Activated CD4-positive, alpha-beta T cell treated with anti-CD3 and anti-CD28 coated beads, Interleukin-2, amount 10 ng/mL, durations not matched to agents 7 days and 5 days (primary cell): ENCODE measurements at regions not wholly inside any gene's neighbourhood (a gene's known extent, or its start where the extent isn't known, plus 50 kb on each side); places are given as distances from the start of the nearest gene placed in this dataset.

Experiments
- CTCF ChIA-PET: fragments of 350-600 bp; sonication (Branson Sonifier 250); formaldehyde crosslinking; loops from one replicate; lab custom pipeline; 2021; ENCODE audit warnings: antibody characterized with exemption; lab: Charles Lee
- POLR2A ChIA-PET: fragments of 350-600 bp; sonication (Branson Sonifier 250); formaldehyde crosslinking; loops from one replicate; lab custom pipeline; 2021; ENCODE audit warnings: antibody characterized with exemption; lab: Charles Lee
- DNase-seq: peaks from one replicate; pipeline ENCODE4 v3.0.0-alpha.2; 2020
- H3K27ac Mint-ChIP-seq: one replicate; pipeline ENCODE4 v1.8.0; 2021; ENCODE audit warnings: mild to moderate bottlenecking, moderate library complexity, mixed read lengths
- H3K27me3 Mint-ChIP-seq: one replicate; pipeline ENCODE4 v1.8.0; 2021; ENCODE audit warnings: mixed read lengths
- H3K36me3 Mint-ChIP-seq: one replicate; pipeline ENCODE4 v1.8.0; 2021; ENCODE audit warnings: low read depth, mixed read lengths
- H3K4me1 Mint-ChIP-seq: one replicate; pipeline ENCODE4 v1.8.0; 2021; ENCODE audit warnings: mixed read lengths
- H3K4me3 Mint-ChIP-seq: one replicate; pipeline ENCODE4 v1.8.0; 2021; ENCODE audit warnings: mild to moderate bottlenecking, moderate library complexity, mixed read lengths
- H3K9me3 Mint-ChIP-seq: one replicate; pipeline ENCODE4 v1.8.0; 2021; ENCODE audit warnings: mixed read lengths

DNA sequence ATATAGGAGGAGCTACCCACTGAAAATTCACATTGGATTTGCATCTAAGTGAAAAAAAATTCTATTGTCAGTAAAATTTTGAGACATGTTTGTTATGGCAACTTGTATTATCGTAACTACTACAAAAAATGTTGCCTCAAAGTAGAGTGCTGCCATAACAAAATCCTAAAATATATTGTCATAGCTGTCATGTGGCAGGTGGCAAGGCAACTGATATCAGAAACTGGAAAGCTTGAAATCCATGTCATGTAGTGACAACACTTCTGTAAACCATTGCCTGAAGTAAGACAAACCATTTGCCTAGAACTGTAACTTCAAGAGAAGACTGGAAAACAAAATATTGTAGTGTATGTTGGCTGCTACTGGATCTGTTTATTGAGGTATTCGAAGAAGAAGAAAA, 697.5 kb upstream of the CELF4 start:
- no peak for DNase-seq
- H3K36me3 Mint-ChIP-seq, result no peaks in the 10 kb centered on the region
- peaks cover 3% of the 10 kb centered on the region for H3K9me3 Mint-ChIP-seq
- POLR2A ChIA-PET, result no interaction called here
- no peaks in the 10 kb centered on the region for H3K4me1 Mint-ChIP-seq
- no peak overlapping the region for H3K27ac Mint-ChIP-seq
- no peaks in the 10 kb centered on the region for H3K27me3 Mint-ChIP-seq
- H3K4me3 Mint-ChIP-seq, result no peak overlapping the region
- CTCF ChIA-PET, result no interaction called here

- Mint-ChIP-seq H3K4me1 (no peaks in the 10 kb centered on the region), H3K4me3 (no peak overlapping the region), H3K9me3 (peaks cover 3% of the 10 kb centered on the region), H3K27ac (no peak overlapping the region), H3K36me3 (no peaks in the 10 kb centered on the region), H3K27me3 (no peaks in the 10 kb centered on the region)
- POLR2A ChIA-PET, result no interaction called here
- CTCF ChIA-PET, result no interaction called here
- no peak for DNase-seq
Measured at GRCh38 chr18:38262661-38263060, 697.1 kb upstream of the CELF4 start.

DNA sequence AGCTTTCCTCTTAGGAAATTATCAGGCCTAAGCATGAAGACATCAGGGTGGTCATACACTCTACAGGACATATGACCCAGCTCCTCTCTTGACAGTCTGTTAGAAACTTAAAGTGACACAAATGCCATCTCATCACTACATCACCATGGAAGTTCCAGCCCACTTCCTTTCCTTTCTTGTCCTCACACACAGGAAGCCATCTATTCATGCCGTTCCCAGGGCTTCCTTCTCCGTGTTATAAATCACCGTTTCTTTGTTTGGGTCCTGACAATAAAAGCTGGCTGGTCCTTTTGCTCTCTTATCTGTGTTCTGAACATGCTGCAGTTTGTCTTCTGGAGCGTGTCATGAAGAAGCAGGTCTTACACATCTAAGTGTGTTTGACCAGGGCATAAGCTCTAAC, 692.1 kb upstream of the CELF4 start:
- POLR2A ChIA-PET, result no interaction called here
- no peaks in the 10 kb centered on the region for H3K27me3 Mint-ChIP-seq
- CTCF ChIA-PET, result no interaction called here

DNA sequence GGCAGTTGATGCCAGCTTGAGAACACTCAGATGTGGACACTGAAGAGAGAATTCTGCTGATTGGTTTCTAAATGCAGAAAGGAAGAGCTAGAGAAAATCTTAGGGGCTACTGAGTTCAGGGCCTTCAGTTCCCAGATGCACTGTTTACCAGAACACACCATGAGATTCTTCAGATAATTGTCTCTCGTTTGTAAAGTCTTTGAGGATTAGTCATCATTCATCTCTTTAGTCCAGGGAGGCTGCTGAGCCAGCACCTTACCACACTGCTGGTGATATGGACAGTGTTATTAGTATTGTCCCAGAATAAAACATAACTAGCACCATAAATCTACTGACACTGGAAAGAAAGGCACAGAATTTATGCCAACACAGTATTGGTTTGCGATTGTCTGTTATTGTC, 690.8 kb upstream of the CELF4 start:
- ChIA-PET POLR2A (no interaction called here), CTCF (no interaction called here)
- Mint-ChIP-seq H3K4me1 (no peaks in the 10 kb centered on the region), H3K36me3 (no peaks in the 10 kb centered on the region), H3K9me3 (no peaks in the 10 kb centered on the region), H3K4me3 (no peak overlapping the region), H3K27ac (no peak overlapping the region), H3K27me3 (no peaks in the 10 kb centered on the region)
- no peak for DNase-seq

More for the DNA sequence above, 692.1 kb upstream of the CELF4 start:
- no peaks in the 10 kb centered on the region for H3K9me3 Mint-ChIP-seq
- no peaks in the 10 kb centered on the region for H3K4me1 Mint-ChIP-seq
- no peaks in the 10 kb centered on the region for H3K36me3 Mint-ChIP-seq
- no peak for DNase-seq
- H3K27ac Mint-ChIP-seq, result no peak overlapping the region
- H3K4me3 Mint-ChIP-seq, result no peak overlapping the region

DNA sequence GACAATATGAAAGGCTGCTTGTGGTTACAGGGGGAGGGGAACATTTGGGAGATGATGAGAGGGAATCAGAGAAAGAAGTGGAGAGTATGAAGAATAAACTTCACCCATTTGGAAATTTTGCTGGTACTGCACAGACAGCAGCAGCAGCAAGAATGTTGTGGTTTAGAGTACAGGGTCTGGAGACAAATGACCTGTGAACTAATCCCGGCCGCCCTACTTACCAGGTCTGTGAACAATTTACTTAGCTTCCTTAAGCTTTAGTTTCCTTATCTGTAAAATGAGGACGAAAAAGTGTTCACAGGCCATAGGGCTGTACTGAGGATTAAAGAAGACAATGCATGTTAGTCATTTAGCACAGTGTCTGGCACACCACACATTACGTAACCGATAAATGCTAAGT, 685.4 kb upstream of the CELF4 start:
- Mint-ChIP-seq H3K27me3 (no peaks in the 10 kb centered on the region), H3K4me3 (no peak overlapping the region), H3K36me3 (no peaks in the 10 kb centered on the region), H3K9me3 (peaks cover 4% of the 10 kb centered on the region), H3K27ac (no peak overlapping the region), H3K4me1 (no peaks in the 10 kb centered on the region)
- POLR2A ChIA-PET, result no interaction called here
- no peak for DNase-seq
- CTCF ChIA-PET, result no interaction called here

GRCh38 chr18:38244480-38244879, 678.9 kb upstream of the CELF4 start:
- no peaks in the 10 kb centered on the region for H3K36me3 Mint-ChIP-seq
- no peak overlapping the region for H3K4me3 Mint-ChIP-seq
- H3K4me1 Mint-ChIP-seq, result no peaks in the 10 kb centered on the region
- H3K9me3 Mint-ChIP-seq, result peaks cover 4% of the 10 kb centered on the region
- ChIA-PET POLR2A (no interaction called here), CTCF (no interaction called here)
- H3K27me3 Mint-ChIP-seq, result no peaks in the 10 kb centered on the region
- no peak overlapping the region for H3K27ac Mint-ChIP-seq
- no peak for DNase-seq

DNA sequence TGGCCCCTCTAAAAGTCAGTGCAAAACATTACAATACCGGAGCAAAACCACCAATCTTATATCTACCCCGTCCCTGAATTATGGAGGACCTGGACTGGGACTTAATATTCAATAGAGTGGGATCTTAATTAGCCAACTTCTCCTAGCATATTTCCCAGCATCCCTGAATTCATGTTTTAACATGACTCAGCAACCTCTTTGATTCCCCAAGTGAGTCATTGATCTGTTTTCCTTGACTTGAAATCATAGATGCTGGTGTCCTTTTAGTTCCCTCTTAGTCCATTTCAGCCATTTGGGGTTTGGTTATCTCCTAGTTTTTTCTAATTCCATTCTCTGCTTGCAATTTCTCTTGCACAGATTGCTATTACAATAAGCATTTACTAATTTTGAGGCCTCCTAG, 677.7 kb upstream of the CELF4 start:
- H3K27ac Mint-ChIP-seq, result no peak overlapping the region
- H3K4me3 Mint-ChIP-seq, result no peak overlapping the region
- CTCF ChIA-PET, result no interaction called here
- peaks cover 6% of the 10 kb centered on the region for H3K9me3 Mint-ChIP-seq
- H3K4me1 Mint-ChIP-seq, result no peaks in the 10 kb centered on the region
- H3K27me3 Mint-ChIP-seq, result no peaks in the 10 kb centered on the region
- no peak for DNase-seq
- POLR2A ChIA-PET, result no interaction called here
- H3K36me3 Mint-ChIP-seq, result no peaks in the 10 kb centered on the region

DNA sequence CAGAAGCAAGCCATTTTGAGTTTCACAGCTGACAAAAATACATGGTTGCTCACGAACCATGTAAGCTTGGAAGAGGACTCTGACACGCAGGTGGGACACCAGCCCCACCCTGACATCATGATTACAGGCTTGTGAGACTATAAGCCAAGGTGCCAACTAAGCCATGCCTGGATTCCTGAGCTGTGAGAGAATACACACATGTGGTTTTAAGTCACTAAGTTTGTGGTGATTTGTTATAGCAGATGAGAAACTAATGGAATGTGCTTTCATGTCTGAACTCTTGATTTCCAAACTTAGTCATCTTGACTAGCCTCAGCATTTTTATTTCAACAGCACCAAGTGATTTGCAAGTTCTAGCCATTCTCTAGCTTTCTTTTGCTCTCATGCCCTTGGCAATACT, 676.1 kb upstream of the CELF4 start:
- CTCF ChIA-PET, result no interaction called here
- Mint-ChIP-seq H3K36me3 (no peaks in the 10 kb centered on the region), H3K27ac (no peak overlapping the region), H3K27me3 (no peaks in the 10 kb centered on the region), H3K4me3 (no peak overlapping the region), H3K4me1 (no peaks in the 10 kb centered on the region), H3K9me3 (peaks cover 6% of the 10 kb centered on the region)
- POLR2A ChIA-PET, result no interaction called here
- no peak for DNase-seq

DNA sequence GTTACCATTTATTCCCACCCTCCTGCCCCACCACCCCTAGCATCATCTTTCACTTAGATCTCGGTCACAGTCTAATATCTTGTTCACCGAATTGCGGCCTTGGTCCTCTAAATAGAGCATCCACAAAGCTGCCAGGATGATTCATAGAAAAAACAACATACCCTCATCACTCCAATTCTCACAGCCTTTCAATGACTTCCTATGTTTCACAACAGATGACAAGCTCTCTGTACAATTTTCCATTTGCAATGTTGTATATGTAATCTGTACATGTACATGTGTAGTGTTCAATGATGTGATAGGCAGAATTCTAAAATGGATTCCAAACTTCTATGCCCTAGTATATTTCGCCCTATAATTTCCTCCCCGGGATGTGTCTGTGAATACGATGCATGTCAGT, 675.6 kb upstream of the CELF4 start:
- Mint-ChIP-seq H3K4me1 (no peaks in the 10 kb centered on the region), H3K4me3 (no peak overlapping the region), H3K27ac (no peak overlapping the region), H3K36me3 (no peaks in the 10 kb centered on the region), H3K27me3 (no peaks in the 10 kb centered on the region), H3K9me3 (peaks cover 3% of the 10 kb centered on the region)
- DNase-seq, result no peak
- CTCF ChIA-PET, result no interaction called here
- POLR2A ChIA-PET, result no interaction called here

GRCh38 chr18:38239606-38240005, 674.0 kb upstream of the CELF4 start:
- ChIA-PET CTCF (no interaction called here), POLR2A (no interaction called here)
- H3K27me3 Mint-ChIP-seq, result no peaks in the 10 kb centered on the region
- H3K36me3 Mint-ChIP-seq, result no peaks in the 10 kb centered on the region
- peaks cover 2% of the 10 kb centered on the region for H3K9me3 Mint-ChIP-seq
- H3K4me1 Mint-ChIP-seq, result no peaks in the 10 kb centered on the region
- no peak overlapping the region for H3K4me3 Mint-ChIP-seq
- H3K27ac Mint-ChIP-seq, result no peak overlapping the region
- DNase-seq, result no peak

DNA sequence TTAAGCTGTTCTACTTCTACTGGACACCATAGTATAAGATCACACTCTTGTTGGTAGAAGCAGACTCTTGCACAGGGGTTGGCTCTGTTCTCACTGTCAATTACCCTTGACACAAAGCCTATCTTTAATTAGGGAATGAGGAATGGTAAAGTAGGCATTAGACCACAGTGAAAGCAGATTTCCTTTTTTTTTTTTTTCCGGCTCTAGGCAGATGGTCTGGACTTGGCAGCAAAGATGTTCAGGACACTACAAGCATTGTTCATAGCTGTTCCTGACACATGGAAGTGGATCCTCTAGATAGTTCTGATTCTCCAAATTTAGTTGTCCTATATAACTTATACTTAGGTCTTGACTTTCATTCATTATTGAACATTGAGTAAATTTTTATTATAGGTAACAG, 672.2 kb upstream of the CELF4 start:
- POLR2A ChIA-PET, result no interaction called here
- Mint-ChIP-seq H3K27ac (no peak overlapping the region), H3K36me3 (no peaks in the 10 kb centered on the region), H3K4me3 (no peak overlapping the region), H3K9me3 (peaks cover 2% of the 10 kb centered on the region), H3K4me1 (no peaks in the 10 kb centered on the region), H3K27me3 (no peaks in the 10 kb centered on the region)
- DNase-seq, result no peak
- CTCF ChIA-PET, result no interaction called here

GRCh38 chr18:38221476-38222100, 656.0 kb upstream of the CELF4 start:
- CTCF ChIA-PET, result no interaction called here
- Mint-ChIP-seq H3K4me1 (no peaks in the 10 kb centered on the region), H3K4me3 (no peak overlapping the region), H3K36me3 (no peaks in the 10 kb centered on the region), H3K27me3 (no peaks in the 10 kb centered on the region), H3K27ac (no peak overlapping the region), H3K9me3 (peaks cover 2% of the 10 kb centered on the region)
- POLR2A ChIA-PET, result no interaction called here
- DNase-seq, result no peak

DNA sequence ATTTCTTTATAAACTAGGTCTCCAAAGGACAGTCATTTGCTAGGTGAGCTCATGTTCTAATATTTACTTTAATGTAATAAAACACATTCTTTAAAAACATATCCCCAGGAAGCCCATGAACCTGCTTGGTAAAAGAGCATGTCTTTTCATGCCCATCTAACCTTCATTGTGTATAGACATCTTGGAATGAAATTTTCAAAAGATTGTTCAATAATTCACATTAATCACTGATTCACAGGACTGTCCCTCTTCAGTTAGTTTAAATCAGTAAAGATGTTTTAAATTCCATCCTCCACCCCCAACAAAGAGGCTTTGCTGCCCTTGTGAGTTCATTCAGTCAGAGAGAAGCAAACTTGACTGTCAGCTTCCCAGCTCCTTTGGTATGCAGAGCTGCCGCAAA, 633.4 kb upstream of the CELF4 start:
- no peaks in the 10 kb centered on the region for H3K4me1 Mint-ChIP-seq
- no peak for DNase-seq
- H3K27ac Mint-ChIP-seq, result no peak overlapping the region
- H3K4me3 Mint-ChIP-seq, result no peak overlapping the region
- ChIA-PET POLR2A (no interaction called here), CTCF (no interaction called here)
- no peaks in the 10 kb centered on the region for H3K36me3 Mint-ChIP-seq
- H3K27me3 Mint-ChIP-seq, result no peaks in the 10 kb centered on the region
- H3K9me3 Mint-ChIP-seq, result no peaks in the 10 kb centered on the region

GRCh38 chr18:38198526-38198925, 632.9 kb upstream of the CELF4 start:
- Mint-ChIP-seq H3K4me3 (no peak overlapping the region), H3K4me1 (no peaks in the 10 kb centered on the region), H3K9me3 (no peaks in the 10 kb centered on the region), H3K27me3 (no peaks in the 10 kb centered on the region), H3K36me3 (no peaks in the 10 kb centered on the region), H3K27ac (no peak overlapping the region)
- no peak for DNase-seq
- ChIA-PET POLR2A (no interaction called here), CTCF (no interaction called here)
